SK-N-SH (cell line): ENCODE measurements at regions not wholly inside any gene's neighbourhood (a gene's known extent, or its start where the extent isn't known, plus 50 kb on each side); places are given as distances from the start of the nearest gene placed in this dataset.

Source experiments
- CTCF ChIA-PET: fragments of 300-600, 350-600 bp; formaldehyde crosslinking; extraction: SDS; loops from one replicate; lab custom pipeline; 2021; lab: Yijun Ruan, JAX
- POLR2A ChIA-PET: fragments of 350-600 bp; sonication (Branson Sonifier 250); formaldehyde crosslinking; extraction: SDS; loops from one replicate; lab custom pipeline; 2020; ENCODE audit warnings: antibody characterized with exemption, inconsistent platforms; lab: Yijun Ruan, JAX
- DNase-seq: peaks from one replicate; pipeline ENCODE4 v3.0.0; 2012
- H2AFZ ChIP-seq: fragments of 200-600 bp; sonication (generic); 2 replicates; pipeline ENCODE4 v1.8.1; 2016; ENCODE audit warnings: antibody characterized with exemption, mild to moderate bottlenecking, low read depth
- H3F3A ChIP-seq: fragments of 200-600 bp; sonication (generic); replicated peaks from 2 replicates; pipeline ENCODE3; 2016; ENCODE audit warnings: antibody characterized with exemption, mild to moderate bottlenecking; ENCODE audit not compliant: insufficient read depth
- H3K27ac ChIP-seq, 2 experiments: fragments of 200-500 bp in 1 of 2; fragments of 200-600 bp in 1 of 2; sonication (Bioruptor generic) in 1 of 2; sonication (generic), shearing (Covaris generic) in 1 of 2; 2 replicates each; pipeline versions ENCODE4 v1.5.1 to v1.6.1; 2014 to 2016; ENCODE audit warnings: low read depth in 2 of 2, inconsistent platforms in 1 of 2, low read length in 1 of 2, mild to moderate bottlenecking in 1 of 2, mixed read lengths in 1 of 2
- H3K27me3 ChIP-seq: fragments of 200-600 bp; sonication (generic), shearing (Covaris generic); 2 replicates; pipeline ENCODE4 v1.6.1; 2016; ENCODE audit warnings: mixed run types; ENCODE audit not compliant: insufficient read depth
- H3K36me3 ChIP-seq, 2 experiments: fragments of 200-500 bp in 1 of 2; fragments of 200-600 bp in 1 of 2; sonication (Bioruptor generic) in 1 of 2; sonication (generic) in 1 of 2; replicated peaks in 1 of 2; 2 replicates each; pipeline versions ENCODE3 to v1.5.1; 2014 to 2016; ENCODE audit warnings: low read length in 1 of 2, mild to moderate bottlenecking in 1 of 2; ENCODE audit not compliant: insufficient read depth in 2 of 2, control insufficient read depth in 1 of 2
- H3K4me1 ChIP-seq, 2 experiments: fragments of 200-500 bp in 1 of 2; fragments of 200-600 bp in 1 of 2; sonication (Bioruptor generic) in 1 of 2; sonication (generic), shearing (Covaris generic) in 1 of 2; 2 replicates each; pipeline versions ENCODE4 v1.5.1 to v1.6.1; 2014 to 2016; ENCODE audit warnings: low read depth in 1 of 2, low read length in 1 of 2, mixed run types in 1 of 2; ENCODE audit not compliant: insufficient read depth in 2 of 2, control insufficient read depth in 1 of 2
- H3K4me2 ChIP-seq: fragments of 200-600 bp; sonication (generic), shearing (Covaris generic); 2 replicates; pipeline ENCODE4 v1.6.1; 2017; ENCODE audit warnings: mixed run types
- H3K4me3 ChIP-seq, 2 experiments: fragments of 200-500 bp in 1 of 2; fragments of 200-600 bp in 1 of 2; sonication (Bioruptor generic) in 1 of 2; sonication (generic), shearing (Covaris generic) in 1 of 2; 2 replicates each; pipeline versions ENCODE4 v1.5.1 to v1.8.1; 2014 to 2016; ENCODE audit warnings: low read depth in 2 of 2, inconsistent platforms in 1 of 2, low read length in 1 of 2, mild to moderate bottlenecking in 1 of 2, mixed read lengths in 1 of 2, moderate library complexity in 1 of 2
- H3K79me2 ChIP-seq: fragments of 200-600 bp; sonication (generic); 2 replicates; pipeline ENCODE4 v1.8.1; 2017; ENCODE audit warnings: mild to moderate bottlenecking; ENCODE audit not compliant: insufficient read depth
- H3K9ac ChIP-seq: fragments of 200-600 bp; sonication (generic); 2 replicates; pipeline ENCODE4 v1.6.1; 2017; ENCODE audit warnings: mixed run types
- H3K9me2 ChIP-seq: fragments of 200-600 bp; sonication (generic); 2 replicates; pipeline ENCODE4 v1.6.1; 2017; ENCODE audit warnings: mixed run types
- H3K9me3 ChIP-seq: fragments of 200-600 bp; sonication (generic); 2 replicates; pipeline ENCODE4 v1.6.1; 2017; ENCODE audit warnings: mixed run types, mild to moderate bottlenecking, moderate library complexity
- H4K20me1 ChIP-seq: fragments of 200-600 bp; sonication (generic); 2 replicates; pipeline ENCODE4 v1.6.1; 2017; ENCODE audit warnings: mild to moderate bottlenecking, mixed run types; ENCODE audit not compliant: insufficient read depth
- ELF1 ChIP-seq: IDR thresholded peaks from 2 replicates; pipeline ENCODE4 v1.4.0; 2012
- EP300 ChIP-seq, 2 experiments: IDR thresholded peaks; 2 replicates each; pipeline versions ENCODE4 v1.4.0 to v1.6.1; 2012; ENCODE audit warnings: borderline replicate concordance in 1 of 2, low read depth in 1 of 2, low read length in 1 of 2
- EZH2phosphoT487 ChIP-seq: fragments of 200-600 bp; sonication (generic); IDR thresholded peaks from 2 replicates; pipeline ENCODE4 v1.6.1; 2017; ENCODE audit warnings: low read depth, mixed run types, mild to moderate bottlenecking, antibody characterized with exemption, moderate library complexity, borderline replicate concordance
- FOSL2 ChIP-seq: IDR thresholded peaks from 2 replicates; pipeline ENCODE4 v1.4.0; 2012; ENCODE audit warnings: low read depth, mild to moderate bottlenecking, moderate library complexity, borderline replicate concordance
- FOXJ3 ChIP-seq: sonication (generic); formaldehyde crosslinking; IDR thresholded peaks from 2 replicates; pipeline ENCODE4 v1.5.1; 2020; ENCODE audit warnings: mild to moderate bottlenecking, missing genetic modification reagents
- FOXM1 ChIP-seq: IDR thresholded peaks from 2 replicates; pipeline ENCODE4 v1.4.0; 2012; ENCODE audit warnings: low read depth, mild to moderate bottlenecking
- GABPA ChIP-seq: IDR thresholded peaks from 2 replicates; pipeline ENCODE4 v1.4.0; 2012; ENCODE audit warnings: low read depth, mild to moderate bottlenecking
- GATA2 ChIP-seq: sonication (generic); formaldehyde crosslinking; IDR thresholded peaks from 2 replicates; pipeline ENCODE4 v1.5.0; 2020; ENCODE audit warnings: mild to moderate bottlenecking, missing genetic modification reagents
- IRF3 ChIP-seq: fragments of 150-350 bp; IDR thresholded peaks from 2 replicates; pipeline ENCODE4 v1.6.1; 2016; ENCODE audit warnings: mild to moderate bottlenecking, low read depth, low read length
- MAX ChIP-seq: IDR thresholded peaks from 2 replicates; pipeline ENCODE4 v1.4.0; 2012; ENCODE audit warnings: low read depth
- MXI1 ChIP-seq: IDR thresholded peaks from 2 replicates; pipeline ENCODE4 v1.6.1; 2012; ENCODE audit warnings: mild to moderate bottlenecking, low read depth, low read length, improper control_type of control experiment
- NFIC ChIP-seq: IDR thresholded peaks from 2 replicates; pipeline ENCODE4 v1.4.0; 2012; ENCODE audit warnings: borderline replicate concordance
- PBX3 ChIP-seq: IDR thresholded peaks from 2 replicates; pipeline ENCODE4; 2012
- POLR2AphosphoS5 ChIP-seq: IDR thresholded peaks from 2 replicates; pipeline ENCODE4 v1.6.1; 2012; ENCODE audit warnings: low read depth, low read length
- RAD21 ChIP-seq: IDR thresholded peaks from 2 replicates; pipeline ENCODE4 v1.6.1; 2012; ENCODE audit warnings: mild to moderate bottlenecking, low read length
- RCOR1 ChIP-seq: fragments of 150-350 bp; IDR thresholded peaks from 2 replicates; pipeline ENCODE4 v1.6.1; 2017; ENCODE audit warnings: antibody characterized with exemption, low read length
- REST ChIP-seq: IDR thresholded peaks from 2 replicates; pipeline ENCODE4 v1.6.1; 2012; ENCODE audit warnings: mild to moderate bottlenecking, low read depth, low read length, moderate library complexity
- RXRA ChIP-seq: IDR thresholded peaks from 2 replicates; pipeline ENCODE4 v1.4.0; 2012; ENCODE audit warnings: low read depth, mild to moderate bottlenecking, borderline replicate concordance
- SIN3A ChIP-seq: IDR thresholded peaks from 2 replicates; pipeline ENCODE4 v1.6.1; 2012; ENCODE audit warnings: low read depth, mild to moderate bottlenecking, low read length, moderate library complexity, borderline replicate concordance
- SMC3 ChIP-seq: IDR thresholded peaks from 2 replicates; pipeline ENCODE4 v1.6.1; 2012; ENCODE audit warnings: low read depth, low read length, improper control_type of control experiment
- TAF1 ChIP-seq: IDR thresholded peaks from 2 replicates; pipeline ENCODE4 v1.6.1; 2012; ENCODE audit warnings: low read depth, mild to moderate bottlenecking, low read length, moderate library complexity, borderline replicate concordance
- TEAD4 ChIP-seq: IDR thresholded peaks from 2 replicates; pipeline ENCODE4 v1.4.0; 2012; ENCODE audit warnings: mild to moderate bottlenecking, borderline replicate concordance; ENCODE audit not compliant: insufficient read depth
- USF1 ChIP-seq: IDR thresholded peaks from 2 replicates; pipeline ENCODE4 v1.4.0; 2012; ENCODE audit warnings: low read depth, borderline replicate concordance
- YY1 ChIP-seq: IDR thresholded peaks from 2 replicates; pipeline ENCODE4 v1.4.0; 2012; ENCODE audit warnings: low read depth, mild to moderate bottlenecking
- ZBTB33 ChIP-seq: IDR thresholded peaks from 2 replicates; pipeline ENCODE4 v1.4.0; 2012; ENCODE audit warnings: low read depth, borderline replicate concordance
- WGBS: methylation state at CpG from one replicate; pipeline ENCODE4 v1.1.6; 2017; ENCODE audit warnings: low lambda C conversion rate; 5-methylcytosine and 5-hydroxymethylcytosine counted together

- Histone ChIP-seq H3K9me3 (no peaks in the 10 kb centered on the region), H2AFZ (no peak overlapping the region), H3K9ac (no peak overlapping the region), H4K20me1 (no peaks in the 10 kb centered on the region), H3K9me2 (no peaks in the 10 kb centered on the region), H3K4me1 (peaks cover 0 to 3% of the 10 kb centered on the region in 2 experiments; a peak in 2 of 4 replicates), H3F3A (no peaks in the 10 kb centered on the region), H3K4me2 (no peak overlapping the region), H3K27me3 (no peaks in the 10 kb centered on the region), H3K27ac (peak overlapping the region in 1 of 2 experiments; percentile 70; a peak in 1 of 4 replicates), H3K79me2 (no peaks in the 10 kb centered on the region), H3K4me3 (no peak overlapping the region), H3K36me3 (no peaks in the 10 kb centered on the region)
- ChIA-PET POLR2A (no interaction called here), CTCF (interaction anchor here (0.8 to 1.9 kb wide), 4 partner anchors 9 to 121 kb away, joined by 3 to 6 read pairs (median 4); no protein-coding TSS in a partner anchor)
- peak; percentile 22 for DNase-seq
- 10% methylated on average over 1 of the region's 1 CpG for WGBS
- TF ChIP-seq ELF1 = no peak
- TF ChIP-seq EZH2phosphoT487 = no peak
- peak in 1 of 2 experiments; percentile 62; a peak in 1 of 4 replicates for TF ChIP-seq EP300 (IDR thresholded peaks at IDR 0.05; ENCODE audit: borderline replicate concordance in 1 of 2, low read depth in 1 of 2, low read length in 1 of 2)
- TF ChIP-seq FOSL2 = no peak
- TF ChIP-seq TAF1 = no peak
- no peak for TF ChIP-seq REST
- TF ChIP-seq RCOR1 = 0 out of 2 replicates have a peak, but pooled peaks have one; percentile 9
- TF ChIP-seq NFIC = no peak
- peak; percentile 73 for TF ChIP-seq GATA2 (CRISPR knock-in tag)
- TF ChIP-seq SMC3 = no peak
- no peak for TF ChIP-seq GABPA
- TF ChIP-seq IRF3 = no peak
- TF ChIP-seq TEAD4 = no peak
- TF ChIP-seq RAD21 = no peak
- no peak for TF ChIP-seq FOXM1
- TF ChIP-seq FOXJ3 (CRISPR knock-in tag) = no peak
- no peak for TF ChIP-seq SIN3A
- no peak for TF ChIP-seq RXRA
- TF ChIP-seq YY1 = no peak
- peak; percentile 4; the same call in 1 of the 2 replicates for TF ChIP-seq PBX3
- TF ChIP-seq MAX = no peak
- no peak for TF ChIP-seq ZBTB33
- no peak for TF ChIP-seq POLR2AphosphoS5
- TF ChIP-seq USF1 = no peak
- no peak for TF ChIP-seq MXI1
Measured at GRCh38 chr18:70600225-70600925, 311.5 kb downstream of the SOCS6 start.
